ENCODE measurements at regions not wholly inside any gene's neighbourhood (a gene's known extent, or its start where the extent isn't known, plus 50 kb on each side); places are given as distances from the start of the nearest gene placed in this dataset.

DNA sequence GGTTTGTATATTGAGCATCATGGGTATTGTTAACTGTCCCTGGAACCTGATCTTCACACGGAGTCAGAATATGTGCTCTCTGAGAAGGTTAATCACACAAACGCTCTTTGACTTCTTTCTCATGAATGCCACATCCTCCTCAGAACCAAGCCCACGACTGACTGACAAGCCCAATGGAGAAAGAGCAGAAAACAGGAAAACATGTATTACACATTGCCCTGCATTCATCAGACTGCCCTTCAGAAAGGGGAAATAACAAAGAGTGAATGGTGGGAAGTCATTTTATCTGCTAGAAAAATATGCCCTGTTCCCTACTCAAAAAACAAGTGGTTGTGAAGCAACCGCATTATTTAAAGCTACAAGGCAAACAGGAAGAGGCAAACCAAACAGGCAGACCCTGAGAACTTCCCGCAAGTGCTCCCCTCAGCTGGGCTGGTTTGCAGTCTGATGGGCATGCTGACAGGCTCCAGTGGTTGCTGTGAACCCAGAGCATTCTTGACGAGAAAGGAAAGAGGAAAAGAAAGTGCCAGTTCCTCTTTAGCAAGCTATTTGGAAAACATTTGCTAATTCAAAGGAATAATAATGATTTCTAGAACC, 172.9 kb upstream of the SETBP1 start:
- TF ChIP-seq, protein P1, sequence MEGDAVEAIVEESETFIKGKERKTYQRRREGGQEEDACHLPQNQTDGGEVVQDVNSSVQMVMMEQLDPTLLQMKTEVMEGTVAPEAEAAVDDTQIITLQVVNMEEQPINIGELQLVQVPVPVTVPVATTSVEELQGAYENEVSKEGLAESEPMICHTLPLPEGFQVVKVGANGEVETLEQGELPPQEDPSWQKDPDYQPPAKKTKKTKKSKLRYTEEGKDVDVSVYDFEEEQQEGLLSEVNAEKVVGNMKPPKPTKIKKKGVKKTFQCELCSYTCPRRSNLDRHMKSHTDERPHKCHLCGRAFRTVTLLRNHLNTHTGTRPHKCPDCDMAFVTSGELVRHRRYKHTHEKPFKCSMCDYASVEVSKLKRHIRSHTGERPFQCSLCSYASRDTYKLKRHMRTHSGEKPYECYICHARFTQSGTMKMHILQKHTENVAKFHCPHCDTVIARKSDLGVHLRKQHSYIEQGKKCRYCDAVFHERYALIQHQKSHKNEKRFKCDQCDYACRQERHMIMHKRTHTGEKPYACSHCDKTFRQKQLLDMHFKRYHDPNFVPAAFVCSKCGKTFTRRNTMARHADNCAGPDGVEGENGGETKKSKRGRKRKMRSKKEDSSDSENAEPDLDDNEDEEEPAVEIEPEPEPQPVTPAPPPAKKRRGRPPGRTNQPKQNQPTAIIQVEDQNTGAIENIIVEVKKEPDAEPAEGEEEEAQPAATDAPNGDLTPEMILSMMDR (IDR thresholded peaks at IDR 0.05), result no peak
- TF ChIP-seq POLR2A (IDR thresholded peaks at IDR 0.05), result no peak
